HCEC 1CT (cell line): ENCODE measurements at regions not wholly inside any gene's neighbourhood (a gene's known extent, or its start where the extent isn't known, plus 50 kb on each side); places are given as distances from the start of the nearest gene placed in this dataset.
"Not testable (repeated sequence)": the region's sequence is repeated elsewhere in the genome, so short reads cannot be mapped to it uniquely, and the experiment has no call there.

Source experiments
- DNase-seq: peaks from one replicate; pipeline ENCODE4 v3.0.0-alpha.2; 2017

GRCh38 chr20:30297878-30298595 is 959.4 kb upstream of the DEFB115 start:
- DNase-seq = not testable (repeated sequence)

GRCh38 chr20:30300220-30300642 is 957.2 kb upstream of the DEFB115 start:
- not testable (repeated sequence) for DNase-seq

GRCh38 chr20:30302786-30303185 is 954.7 kb upstream of the DEFB115 start:
- not testable (repeated sequence) for DNase-seq

GRCh38 chr20:30309938-30310337 is 947.5 kb upstream of the DEFB115 start:
- DNase-seq = not testable (repeated sequence)

- not testable (repeated sequence) for DNase-seq
Observed at GRCh38 chr20:30310385-30310784, 947.1 kb upstream of the DEFB115 start.

GRCh38 chr20:30312220-30312619 is 945.2 kb upstream of the DEFB115 start:
- not testable (repeated sequence) for DNase-seq

- DNase-seq = not testable (repeated sequence)
Observed at GRCh38 chr20:30313660-30314059, 943.8 kb upstream of the DEFB115 start.

GRCh38 chr20:30316063-30316462 is 941.4 kb upstream of the DEFB115 start:
- not testable (repeated sequence) for DNase-seq

GRCh38 chr20:30316532-30317299 is 940.7 kb upstream of the DEFB115 start:
- DNase-seq = not testable (repeated sequence)

- not testable (repeated sequence) for DNase-seq
Observed at GRCh38 chr20:30333744-30334143, 923.7 kb upstream of the DEFB115 start.

- not testable (repeated sequence) for DNase-seq
Observed at GRCh38 chr20:30337556-30337955, 919.9 kb upstream of the DEFB115 start.

GRCh38 chr20:30348932-30349331 is 908.5 kb upstream of the DEFB115 start:
- DNase-seq = not testable (repeated sequence)

GRCh38 chr20:30356854-30357467 is 900.5 kb upstream of the DEFB115 start:
- peak; percentile 1 for DNase-seq

GRCh38 chr20:30361756-30362155 is 895.7 kb upstream of the DEFB115 start:
- not testable (repeated sequence) for DNase-seq

- DNase-seq = not testable (repeated sequence)
Observed at GRCh38 chr20:30376430-30376766, 881.1 kb upstream of the DEFB115 start.

- DNase-seq = peak; percentile 73
Observed at GRCh38 chr20:30376767-30377658, 880.5 kb upstream of the DEFB115 start.

GRCh38 chr20:30378317-30378716 is 879.1 kb upstream of the DEFB115 start:
- DNase-seq = not testable (repeated sequence)

- DNase-seq = not testable (repeated sequence)
Observed at GRCh38 chr20:30378721-30379120, 878.7 kb upstream of the DEFB115 start.

GRCh38 chr20:30384841-30385240 is 872.6 kb upstream of the DEFB115 start:
- not testable (repeated sequence) for DNase-seq

- DNase-seq = not testable (repeated sequence)
Observed at GRCh38 chr20:30386099-30386498, 871.4 kb upstream of the DEFB115 start.

- not testable (repeated sequence) for DNase-seq
Observed at GRCh38 chr20:30387823-30388222, 869.6 kb upstream of the DEFB115 start.

- not testable (repeated sequence) for DNase-seq
Observed at GRCh38 chr20:30393523-30393922, 863.9 kb upstream of the DEFB115 start.
